Nephron progenitor cell (in vitro differentiated cells): ENCODE measurements at regions not wholly inside any gene's neighbourhood (a gene's known extent, or its start where the extent isn't known, plus 50 kb on each side); places are given as distances from the start of the nearest gene placed in this dataset.
A peak's percentile ranks its signal among the peaks of the same experiment; 100 is the strongest.

Experiments
- DNase-seq: peaks from one replicate; pipeline ENCODE4 v3.0.0; 2021
- H3K27ac Mint-ChIP-seq: 2 replicates; pipeline ENCODE4 v1.8.0; 2021; ENCODE audit warnings: mild to moderate bottlenecking, moderate library complexity, mixed read lengths
- H3K27me3 Mint-ChIP-seq: 2 replicates; pipeline ENCODE4 v1.8.0; 2021; ENCODE audit warnings: mild to moderate bottlenecking, low read depth, mixed read lengths; ENCODE audit not compliant: poor library complexity
- H3K36me3 Mint-ChIP-seq: 2 replicates; pipeline ENCODE4 v1.8.0; 2021; ENCODE audit warnings: low read depth, mixed read lengths
- H3K4me1 Mint-ChIP-seq: 2 replicates; pipeline ENCODE4 v1.8.0; 2021; ENCODE audit warnings: mixed read lengths
- H3K4me3 Mint-ChIP-seq: 2 replicates; pipeline ENCODE4 v1.8.0; 2021; ENCODE audit warnings: mild to moderate bottlenecking, moderate library complexity, mixed read lengths
- H3K9me3 Mint-ChIP-seq: 2 replicates; pipeline ENCODE4 v1.8.0; 2021; ENCODE audit warnings: mild to moderate bottlenecking, moderate library complexity, mixed read lengths
- TF ChIP-seq, protein P1 (sequence below): fragments of 200-600 bp; sonication (generic); IDR thresholded peaks from 2 replicates; pipeline ENCODE4 v1.5.0; 2021; ENCODE audit warnings: antibody characterized with exemption

DNA sequence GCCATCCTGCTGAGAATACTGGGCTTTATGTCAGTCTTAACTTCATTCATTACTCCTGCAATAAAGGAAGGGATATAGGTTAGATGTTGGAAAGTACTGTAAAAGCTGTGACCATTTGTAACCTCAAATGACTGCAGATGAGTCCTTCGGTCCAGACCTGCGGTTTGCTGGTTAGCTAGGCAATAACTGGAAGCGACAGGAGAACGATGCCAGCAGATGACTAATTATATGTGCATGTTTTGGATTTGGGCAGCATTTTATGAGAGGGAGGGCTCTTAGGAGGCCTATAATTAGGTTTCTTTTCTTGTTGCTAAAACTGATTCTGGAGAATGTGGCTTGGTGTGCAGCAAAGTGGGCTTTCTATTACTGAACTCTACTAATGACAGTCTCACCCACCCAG is 205.6 kb downstream of the TMEM182 start:
- Mint-ChIP-seq H3K4me1 (no peaks in the 10 kb centered on the region), H3K36me3 (no peaks in the 10 kb centered on the region), H3K4me3 (no peak overlapping the region), H3K27me3 (no peaks in the 10 kb centered on the region), H3K9me3 (no peaks in the 10 kb centered on the region), H3K27ac (no peak overlapping the region)
- no peak for DNase-seq
- TF ChIP-seq, protein P1, sequence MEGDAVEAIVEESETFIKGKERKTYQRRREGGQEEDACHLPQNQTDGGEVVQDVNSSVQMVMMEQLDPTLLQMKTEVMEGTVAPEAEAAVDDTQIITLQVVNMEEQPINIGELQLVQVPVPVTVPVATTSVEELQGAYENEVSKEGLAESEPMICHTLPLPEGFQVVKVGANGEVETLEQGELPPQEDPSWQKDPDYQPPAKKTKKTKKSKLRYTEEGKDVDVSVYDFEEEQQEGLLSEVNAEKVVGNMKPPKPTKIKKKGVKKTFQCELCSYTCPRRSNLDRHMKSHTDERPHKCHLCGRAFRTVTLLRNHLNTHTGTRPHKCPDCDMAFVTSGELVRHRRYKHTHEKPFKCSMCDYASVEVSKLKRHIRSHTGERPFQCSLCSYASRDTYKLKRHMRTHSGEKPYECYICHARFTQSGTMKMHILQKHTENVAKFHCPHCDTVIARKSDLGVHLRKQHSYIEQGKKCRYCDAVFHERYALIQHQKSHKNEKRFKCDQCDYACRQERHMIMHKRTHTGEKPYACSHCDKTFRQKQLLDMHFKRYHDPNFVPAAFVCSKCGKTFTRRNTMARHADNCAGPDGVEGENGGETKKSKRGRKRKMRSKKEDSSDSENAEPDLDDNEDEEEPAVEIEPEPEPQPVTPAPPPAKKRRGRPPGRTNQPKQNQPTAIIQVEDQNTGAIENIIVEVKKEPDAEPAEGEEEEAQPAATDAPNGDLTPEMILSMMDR: no peak

DNA sequence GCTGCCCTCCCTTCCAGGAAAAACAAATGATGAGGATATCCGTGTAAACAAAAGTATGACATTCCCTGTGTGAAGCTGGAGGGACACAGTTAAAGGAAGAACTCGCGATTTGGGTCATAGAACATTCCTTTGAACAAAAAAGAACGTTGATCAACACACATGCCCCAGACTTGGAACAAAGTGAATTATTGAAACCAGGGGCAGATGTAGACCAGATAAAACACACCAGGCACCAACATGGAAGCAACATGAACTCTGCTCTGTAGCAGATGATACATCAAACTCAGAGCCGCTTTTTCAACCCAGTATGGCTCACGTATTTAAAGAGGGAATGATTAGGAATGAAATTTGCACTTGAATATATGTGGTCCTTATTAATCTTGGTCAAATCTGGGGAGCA is 206.5 kb downstream of the TMEM182 start:
- no peak for DNase-seq
- no peaks in the 10 kb centered on the region for H3K4me1 Mint-ChIP-seq
- no peak overlapping the region for H3K27ac Mint-ChIP-seq
- TF ChIP-seq, protein P1: no peak
- H3K36me3 Mint-ChIP-seq: no peaks in the 10 kb centered on the region
- H3K4me3 Mint-ChIP-seq: no peak overlapping the region
- H3K9me3 Mint-ChIP-seq: no peaks in the 10 kb centered on the region
- H3K27me3 Mint-ChIP-seq: no peaks in the 10 kb centered on the region

GRCh38 chr2:102971701-102972100 is 209.9 kb downstream of the TMEM182 start:
- DNase-seq: no peak
- Mint-ChIP-seq H3K4me3 (no peak overlapping the region), H3K27me3 (peaks cover 3% of the 10 kb centered on the region), H3K36me3 (no peaks in the 10 kb centered on the region), H3K4me1 (peaks cover 10% of the 10 kb centered on the region), H3K9me3 (no peaks in the 10 kb centered on the region), H3K27ac (no peak overlapping the region)
- TF ChIP-seq, protein P1: no peak

DNA sequence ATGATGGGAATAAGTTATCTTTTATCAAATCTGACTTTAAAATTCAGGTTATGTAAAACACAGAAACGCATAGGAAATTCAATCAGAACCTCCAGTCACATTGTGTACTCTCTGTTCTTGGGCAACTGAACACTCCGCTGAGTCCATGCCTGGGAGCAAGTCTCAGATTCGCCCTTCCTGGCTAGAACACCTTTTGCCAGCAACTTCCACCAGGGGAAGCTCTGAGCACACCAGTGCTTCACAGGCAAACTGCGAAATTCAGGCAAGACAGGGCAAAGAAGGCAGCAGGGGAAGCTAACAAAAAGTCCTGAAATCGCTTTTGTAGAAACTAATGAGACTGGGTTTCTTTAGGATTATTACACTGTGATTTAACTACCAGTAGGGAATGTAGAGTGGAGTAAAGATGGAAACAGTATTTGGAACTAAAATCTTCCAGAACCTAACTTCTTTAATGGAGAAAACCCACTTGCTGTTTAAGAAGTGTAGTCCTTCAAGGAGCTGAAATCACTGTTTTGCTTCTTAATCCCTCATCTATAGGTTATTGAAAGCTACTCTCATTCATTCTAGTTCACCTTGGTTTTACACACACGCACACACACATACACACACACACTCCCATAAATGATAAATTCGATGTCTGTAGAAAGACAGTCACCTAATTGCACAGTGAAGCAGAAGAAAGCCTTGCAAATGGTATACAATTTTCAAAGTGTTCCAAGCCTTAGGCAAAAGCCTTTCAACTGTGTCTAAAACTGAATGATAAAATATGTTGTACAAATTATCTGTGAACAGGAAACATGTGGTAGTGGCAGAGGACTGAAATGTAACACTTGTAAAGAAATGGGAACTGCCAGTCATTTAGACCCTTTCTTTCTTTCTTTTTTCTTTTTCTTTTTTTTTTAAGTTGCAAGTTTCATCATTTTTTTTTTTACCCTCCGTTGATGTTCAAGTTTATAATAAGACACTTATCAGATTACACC is 214.5 kb downstream of the TMEM182 start:
- H3K27ac Mint-ChIP-seq: peak overlapping the region; percentile 29
- DNase-seq: peak; percentile 57
- peaks cover 17% of the 10 kb centered on the region for H3K4me1 Mint-ChIP-seq
- no peaks in the 10 kb centered on the region for H3K36me3 Mint-ChIP-seq
- TF ChIP-seq, protein P1: peak; percentile 87
- H3K9me3 Mint-ChIP-seq: no peaks in the 10 kb centered on the region
- no peak overlapping the region for H3K4me3 Mint-ChIP-seq
- peaks cover 3% of the 10 kb centered on the region for H3K27me3 Mint-ChIP-seq

DNA sequence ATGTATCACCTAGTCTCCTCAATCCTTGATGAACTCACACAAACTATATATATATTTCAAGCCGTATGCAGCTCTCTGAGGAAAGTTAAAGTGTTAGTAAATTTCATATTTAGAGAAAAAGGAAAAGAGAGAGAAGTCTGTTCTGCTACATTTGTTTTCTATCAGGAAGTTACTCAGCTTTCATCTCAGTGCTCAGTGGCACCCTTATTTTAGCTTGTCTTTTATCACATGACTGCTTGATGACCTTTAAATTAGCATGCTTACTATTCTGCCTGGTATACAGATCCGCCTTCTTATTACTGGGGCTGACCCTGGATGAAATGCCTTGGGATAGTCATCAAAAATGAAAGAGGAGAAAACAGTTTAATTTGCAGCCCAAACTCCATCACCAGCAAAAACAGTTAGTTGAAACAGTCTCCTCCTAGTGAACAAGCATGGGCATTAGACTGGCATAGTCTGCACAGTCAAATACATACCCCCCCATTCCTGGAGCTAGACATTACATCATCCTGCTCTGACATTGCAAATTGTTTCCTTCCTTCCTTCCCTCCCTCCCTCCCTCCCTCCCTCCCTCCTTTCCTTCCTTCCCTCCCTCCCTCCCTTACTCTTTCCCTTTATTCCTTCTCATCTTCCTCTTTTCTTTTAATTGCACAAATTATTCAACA is 215.7 kb downstream of the TMEM182 start:
- Mint-ChIP-seq H3K36me3 (no peaks in the 10 kb centered on the region), H3K27me3 (peaks cover 3% of the 10 kb centered on the region), H3K27ac (no peak overlapping the region), H3K4me1 (peaks cover 17% of the 10 kb centered on the region), H3K4me3 (no peak overlapping the region), H3K9me3 (no peaks in the 10 kb centered on the region)
- TF ChIP-seq, protein P1: no peak
- DNase-seq: no peak
